ENCODE measurements at regions not wholly inside any gene's neighbourhood (a gene's known extent, or its start where the extent isn't known, plus 50 kb on each side); places are given as distances from the start of the nearest gene placed in this dataset.

DNA sequence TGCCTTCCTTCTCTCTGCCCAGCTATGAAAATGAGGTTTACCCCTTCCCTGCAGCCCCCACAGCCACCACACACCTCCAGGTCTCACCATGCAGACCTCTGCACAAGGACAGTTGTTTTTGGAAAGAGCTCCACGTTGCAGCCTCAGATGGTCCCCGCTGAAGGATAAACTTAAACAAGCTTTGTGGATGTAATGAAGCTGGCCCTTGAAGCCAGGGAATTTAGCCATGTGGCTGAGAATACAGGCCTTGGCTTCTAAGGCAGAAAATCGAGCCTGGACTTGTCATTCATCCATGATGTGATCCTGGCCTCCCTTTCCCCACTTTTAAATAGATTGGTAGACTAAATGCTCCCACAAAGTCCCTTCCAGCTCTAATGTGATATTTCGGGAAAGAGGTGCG, 79.4 kb downstream of the TBX3 start:
- Histone ChIP-seq H3K9ac (replicated peaks in 1 of 4; ENCODE audit: extremely low read depth in 1 of 4, low read depth in 3 of 4, low read length in 3 of 4) (no peak overlapping the region), H3K4me1 (replicated peaks in 1 of 4; ENCODE audit: control insufficient read depth in 3 of 4, insufficient read depth in 4 of 4, low read length in 3 of 4) (no peaks in the 10 kb centered on the region), H3K18ac (ENCODE audit: extremely low read depth, low read length) (no peak overlapping the region), H3K23ac (ENCODE audit: insufficient read length) (no peak overlapping the region), H3K27ac (ENCODE audit: low read depth, low read length) (no peak overlapping the region), H3K79me2 (ENCODE audit: control insufficient read depth in 1 of 2, insufficient read depth in 2 of 2, low read length in 2 of 2) (no peaks in the 10 kb centered on the region), H4K8ac (ENCODE audit: extremely low read depth, insufficient read depth, low read length) (no peak overlapping the region), H3K36me3 (ENCODE audit: control insufficient read depth in 2 of 4, insufficient read depth in 4 of 4, low read length in 3 of 4) (no peaks in the 10 kb centered on the region), H2BK20ac (ENCODE audit: low read length) (no peak overlapping the region), H2AK5ac (ENCODE audit: low read depth, low read length) (no peak overlapping the region), H4K91ac (replicated peaks; ENCODE audit: insufficient read length, low read length) (no peak overlapping the region), H3K27me3 (replicated peaks in 1 of 4; ENCODE audit: control insufficient read depth in 3 of 4, extremely low read depth in 1 of 4, insufficient read depth in 3 of 4, low read length in 3 of 4) (no peaks in the 10 kb centered on the region), H2BK120ac (replicated peaks; ENCODE audit: low read depth, low read length) (no peak overlapping the region), H3K4ac (replicated peaks; ENCODE audit: insufficient read length, low read depth, low read length) (no peak overlapping the region), H3K4me3 (ENCODE audit: extremely low read depth in 1 of 4, insufficient read depth in 2 of 4, low read depth in 3 of 4, low read length in 4 of 4) (no peak overlapping the region), H2AFZ (ENCODE audit: low read length) (peak overlapping the region; percentile 49; the same call in 1 of the 2 replicates), H3K4me2 (ENCODE audit: insufficient read depth in 1 of 2, low read depth in 2 of 2, low read length in 2 of 2) (no peak overlapping the region), H2BK12ac (ENCODE audit: low read depth, low read length) (no peak overlapping the region), H3K79me1 (ENCODE audit: low read depth, low read length) (no peaks in the 10 kb centered on the region), H2BK15ac (ENCODE audit: low read length) (no peak overlapping the region), H3K23me2 (ENCODE audit: low read depth, low read length) (no peaks in the 10 kb centered on the region), H3K14ac (ENCODE audit: insufficient read length) (no peak overlapping the region), H3K9me3 (ENCODE audit: insufficient read depth in 2 of 2, low read depth in 1 of 2, low read length in 1 of 2) (peaks cover 9 to 11% of the 10 kb centered on the region in 2 experiments; a peak in 3 of 4 replicates), H4K5ac (ENCODE audit: insufficient read length, low read depth, low read length) (no peak overlapping the region), H2BK5ac (ENCODE audit: low read depth, low read length) (no peak overlapping the region), H3K56ac (replicated peaks; ENCODE audit: insufficient read length, low read depth, low read length) (no peak overlapping the region), H4K20me1 (replicated peaks in 1 of 2; ENCODE audit: control insufficient read depth in 1 of 2, insufficient read depth in 2 of 2, low read length in 2 of 2) (no peaks in the 10 kb centered on the region)
- CTCF ChIA-PET (ENCODE audit: partially characterized antibody) = interaction anchor here (0.6 to 0.9 kb wide), 5 partner anchors 12 to 626 kb away, joined by 3 to 4 read pairs (median 3); no protein-coding TSS in a partner anchor
- 74% methylated on average over 5 of the region's 5 CpGs; no CpG with 5 or more reads in 1 of the 2 experiments for WGBS, 2 experiments (ENCODE audit: extremely low coverage in 1 of 2, insufficient coverage in 1 of 2, insufficient read length in 1 of 2, insufficient replicate concordance in 2 of 2, low coverage in 1 of 2, low lambda C conversion rate in 2 of 2, missing lambda C conversion rate in 1 of 2)
- DNase-seq (ENCODE audit: low read depth in 1 of 2, low spot score in 2 of 2) (no peak), FAIRE-seq (no peak)
- POLR2A ChIA-PET (ENCODE audit: partially characterized antibody) = interaction anchor here (0.6 kb wide), 2 partner anchors 27 to 602 kb away, joined by 3 read pairs; no protein-coding TSS in a partner anchor
- TF ChIP-seq EZH2 (IDR thresholded peaks at IDR 0.05; ENCODE audit: low read depth, low read length, severe bottlenecking) (no peak), RNF2 (IDR thresholded peaks at IDR 0.05; ENCODE audit: borderline replicate concordance, low read depth, low read length, missing control alignments, poor library complexity, severe bottlenecking) (no peak), RBBP5 (IDR thresholded peaks at IDR 0.05; ENCODE audit: borderline replicate concordance, low read depth, low read length) (no peak), JUND (IDR thresholded peaks at IDR 0.05; ENCODE audit: low read length) (no peak), SIRT6 (IDR thresholded peaks at IDR 0.05; ENCODE audit: low read length) (no peak), HDAC6 (IDR thresholded peaks at IDR 0.05; ENCODE audit: low read depth, low read length) (no peak), JUN (IDR thresholded peaks at IDR 0.05; ENCODE audit: low read depth, low read length) (no peak), EP300 (IDR thresholded peaks at IDR 0.05; ENCODE audit: borderline replicate concordance in 1 of 2, low read depth in 2 of 2, low read length in 2 of 2) (no peak), KDM4A (IDR thresholded peaks at IDR 0.05; ENCODE audit: low read depth, low read length, severe bottlenecking) (no peak), ZNF274 (IDR thresholded peaks at IDR 0.05; ENCODE audit: borderline replicate concordance, extremely low read depth, low read length) (no peak), SP2 (IDR thresholded peaks at IDR 0.05; ENCODE audit: low read length) (no peak)
- TF ChIP-seq, protein P1, sequence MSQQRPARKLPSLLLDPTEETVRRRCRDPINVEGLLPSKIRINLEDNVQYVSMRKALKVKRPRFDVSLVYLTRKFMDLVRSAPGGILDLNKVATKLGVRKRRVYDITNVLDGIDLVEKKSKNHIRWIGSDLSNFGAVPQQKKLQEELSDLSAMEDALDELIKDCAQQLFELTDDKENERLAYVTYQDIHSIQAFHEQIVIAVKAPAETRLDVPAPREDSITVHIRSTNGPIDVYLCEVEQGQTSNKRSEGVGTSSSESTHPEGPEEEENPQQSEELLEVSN (IDR thresholded peaks at IDR 0.05) = no peak
- TF ChIP-seq, protein P2, sequence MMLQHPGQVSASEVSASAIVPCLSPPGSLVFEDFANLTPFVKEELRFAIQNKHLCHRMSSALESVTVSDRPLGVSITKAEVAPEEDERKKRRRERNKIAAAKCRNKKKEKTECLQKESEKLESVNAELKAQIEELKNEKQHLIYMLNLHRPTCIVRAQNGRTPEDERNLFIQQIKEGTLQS (IDR thresholded peaks at IDR 0.05; ENCODE audit: insufficient read depth, low read depth, low read length) = no peak
